Neural cell (in vitro differentiated cells): ENCODE measurements at regions not wholly inside any gene's neighbourhood (a gene's known extent, or its start where the extent isn't known, plus 50 kb on each side); places are given as distances from the start of the nearest gene placed in this dataset.

ENCODE experiments used
- EP300 ChIP-seq: fragments of 450-650 bp; conservative IDR thresholded peaks from 2 replicates; pipeline ENCODE4 v1.6.1; 2014; ENCODE audit warnings: antibody characterized with exemption, mild to moderate bottlenecking, moderate library complexity; ENCODE audit not compliant: poor library complexity, severe bottlenecking
- EZH2 ChIP-seq: fragments of 200-600, 300-800 bp; shearing (Covaris generic), sonication (generic); IDR thresholded peaks from 2 replicates; pipeline ENCODE4 v1.6.1; 2014; ENCODE audit warnings: antibody characterized with exemption, low read length, borderline replicate concordance, mild to moderate bottlenecking; ENCODE audit not compliant: insufficient read depth, poor library complexity, severe bottlenecking
- MXI1 ChIP-seq: fragments of 450-650 bp; conservative IDR thresholded peaks from 2 replicates; pipeline ENCODE4 v1.6.1; 2014; ENCODE audit warnings: antibody characterized with exemption, mild to moderate bottlenecking; ENCODE audit not compliant: poor library complexity, severe bottlenecking
- POLR2AphosphoS5 ChIP-seq: IDR thresholded peaks from 2 replicates; pipeline ENCODE4 v1.6.1; 2012
- RAD21 ChIP-seq: fragments of 450-650 bp; conservative IDR thresholded peaks from 2 replicates; pipeline ENCODE4 v1.6.1; 2014; ENCODE audit warnings: antibody characterized with exemption, mild to moderate bottlenecking, moderate library complexity
- TF ChIP-seq, protein P1 (sequence below): fragments of 450-650 bp; IDR thresholded peaks from 2 replicates; pipeline ENCODE4 v1.5.1; 2014; ENCODE audit warnings: antibody characterized with exemption, mild to moderate bottlenecking, moderate library complexity; ENCODE audit not compliant: poor library complexity, severe bottlenecking
- TF ChIP-seq, protein P2 (sequence below): IDR thresholded peaks from 2 replicates; pipeline ENCODE4 v1.6.1; 2012; ENCODE audit warnings: borderline replicate concordance

DNA sequence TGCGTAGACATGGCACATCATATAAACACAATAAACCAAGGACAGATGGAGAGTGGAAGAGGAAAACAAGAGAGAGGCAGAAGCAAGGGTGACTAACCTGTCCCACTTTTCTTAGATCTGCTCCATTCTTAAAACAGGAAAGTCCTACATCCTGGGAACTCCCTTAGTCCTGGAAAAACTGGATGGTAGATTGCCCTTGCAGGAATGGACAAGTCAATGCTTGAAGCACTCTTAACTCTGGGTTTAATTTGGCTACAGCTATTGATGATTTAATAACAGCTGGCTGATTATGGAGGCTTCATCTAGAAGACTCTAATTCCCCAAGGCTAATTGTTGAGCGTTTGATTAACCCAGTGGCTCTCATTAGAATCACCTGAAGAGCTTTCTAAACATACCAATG is 258.8 kb downstream of the MIAT start:
- TF ChIP-seq, protein P1, sequence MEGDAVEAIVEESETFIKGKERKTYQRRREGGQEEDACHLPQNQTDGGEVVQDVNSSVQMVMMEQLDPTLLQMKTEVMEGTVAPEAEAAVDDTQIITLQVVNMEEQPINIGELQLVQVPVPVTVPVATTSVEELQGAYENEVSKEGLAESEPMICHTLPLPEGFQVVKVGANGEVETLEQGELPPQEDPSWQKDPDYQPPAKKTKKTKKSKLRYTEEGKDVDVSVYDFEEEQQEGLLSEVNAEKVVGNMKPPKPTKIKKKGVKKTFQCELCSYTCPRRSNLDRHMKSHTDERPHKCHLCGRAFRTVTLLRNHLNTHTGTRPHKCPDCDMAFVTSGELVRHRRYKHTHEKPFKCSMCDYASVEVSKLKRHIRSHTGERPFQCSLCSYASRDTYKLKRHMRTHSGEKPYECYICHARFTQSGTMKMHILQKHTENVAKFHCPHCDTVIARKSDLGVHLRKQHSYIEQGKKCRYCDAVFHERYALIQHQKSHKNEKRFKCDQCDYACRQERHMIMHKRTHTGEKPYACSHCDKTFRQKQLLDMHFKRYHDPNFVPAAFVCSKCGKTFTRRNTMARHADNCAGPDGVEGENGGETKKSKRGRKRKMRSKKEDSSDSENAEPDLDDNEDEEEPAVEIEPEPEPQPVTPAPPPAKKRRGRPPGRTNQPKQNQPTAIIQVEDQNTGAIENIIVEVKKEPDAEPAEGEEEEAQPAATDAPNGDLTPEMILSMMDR = no peak
- TF ChIP-seq, protein P2, sequence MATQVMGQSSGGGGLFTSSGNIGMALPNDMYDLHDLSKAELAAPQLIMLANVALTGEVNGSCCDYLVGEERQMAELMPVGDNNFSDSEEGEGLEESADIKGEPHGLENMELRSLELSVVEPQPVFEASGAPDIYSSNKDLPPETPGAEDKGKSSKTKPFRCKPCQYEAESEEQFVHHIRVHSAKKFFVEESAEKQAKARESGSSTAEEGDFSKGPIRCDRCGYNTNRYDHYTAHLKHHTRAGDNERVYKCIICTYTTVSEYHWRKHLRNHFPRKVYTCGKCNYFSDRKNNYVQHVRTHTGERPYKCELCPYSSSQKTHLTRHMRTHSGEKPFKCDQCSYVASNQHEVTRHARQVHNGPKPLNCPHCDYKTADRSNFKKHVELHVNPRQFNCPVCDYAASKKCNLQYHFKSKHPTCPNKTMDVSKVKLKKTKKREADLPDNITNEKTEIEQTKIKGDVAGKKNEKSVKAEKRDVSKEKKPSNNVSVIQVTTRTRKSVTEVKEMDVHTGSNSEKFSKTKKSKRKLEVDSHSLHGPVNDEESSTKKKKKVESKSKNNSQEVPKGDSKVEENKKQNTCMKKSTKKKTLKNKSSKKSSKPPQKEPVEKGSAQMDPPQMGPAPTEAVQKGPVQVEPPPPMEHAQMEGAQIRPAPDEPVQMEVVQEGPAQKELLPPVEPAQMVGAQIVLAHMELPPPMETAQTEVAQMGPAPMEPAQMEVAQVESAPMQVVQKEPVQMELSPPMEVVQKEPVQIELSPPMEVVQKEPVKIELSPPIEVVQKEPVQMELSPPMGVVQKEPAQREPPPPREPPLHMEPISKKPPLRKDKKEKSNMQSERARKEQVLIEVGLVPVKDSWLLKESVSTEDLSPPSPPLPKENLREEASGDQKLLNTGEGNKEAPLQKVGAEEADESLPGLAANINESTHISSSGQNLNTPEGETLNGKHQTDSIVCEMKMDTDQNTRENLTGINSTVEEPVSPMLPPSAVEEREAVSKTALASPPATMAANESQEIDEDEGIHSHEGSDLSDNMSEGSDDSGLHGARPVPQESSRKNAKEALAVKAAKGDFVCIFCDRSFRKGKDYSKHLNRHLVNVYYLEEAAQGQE = no peak
- TF ChIP-seq EP300 (no peak), EZH2 (no peak), MXI1 (no peak), POLR2AphosphoS5 (no peak), RAD21 (no peak)
